ENCODE measurements at regions not wholly inside any gene's neighbourhood (a gene's known extent, or its start where the extent isn't known, plus 50 kb on each side); places are given as distances from the start of the nearest gene placed in this dataset.

- H3K4me3 ChIP-seq (ENCODE audit: low read depth in 1 of 3, low read length in 3 of 3) = no peak overlapping the region
- no peak for TF ChIP-seq FOXA1 (IDR thresholded peaks at IDR 0.05)
- no peak for TF ChIP-seq ZBTB33 (IDR thresholded peaks at IDR 0.05)
- TF ChIP-seq RXRA (IDR thresholded peaks at IDR 0.05) = no peak
- no peak for TF ChIP-seq YY1 (IDR thresholded peaks at IDR 0.05)
- no peaks in the 10 kb centered on the region for H3K4me1 ChIP-seq (ENCODE audit: control insufficient read depth in 4 of 4, insufficient read depth in 4 of 4, low read length in 3 of 4)
- no peak overlapping the region for H3K27ac ChIP-seq (ENCODE audit: low read depth in 1 of 2, low read length in 2 of 2)
- no peaks in the 10 kb centered on the region for H3K27me3 ChIP-seq (ENCODE audit: control insufficient read depth in 4 of 4, insufficient read depth in 4 of 4, low read length in 3 of 4)
- H3K9me3 ChIP-seq (ENCODE audit: control insufficient read depth in 4 of 4, low read length in 3 of 4) = no peaks in the 10 kb centered on the region
- no peak for DNase-seq (ENCODE audit: low spot score)
- H3K9ac ChIP-seq (ENCODE audit: low read depth in 1 of 2, low read length in 2 of 2) = no peak overlapping the region
- 95% methylated on average over 3 of the region's 3 CpGs for WGBS
- no peaks in the 10 kb centered on the region for H3K36me3 ChIP-seq (ENCODE audit: control insufficient read depth in 4 of 4, insufficient read depth in 3 of 4, low read depth in 1 of 4, low read length in 3 of 4)
Observed at GRCh38 chr7:41147606-41148485, 555.0 kb downstream of the INHBA start.

- WGBS = 94% methylated on average over 3 of the region's 3 CpGs
- no peaks in the 10 kb centered on the region for H3K4me1 ChIP-seq (ENCODE audit: control insufficient read depth in 4 of 4, insufficient read depth in 4 of 4, low read length in 3 of 4)
- no peaks in the 10 kb centered on the region for H3K9me3 ChIP-seq (ENCODE audit: control insufficient read depth in 4 of 4, low read length in 3 of 4)
- no peak overlapping the region for H3K4me3 ChIP-seq (ENCODE audit: low read depth in 1 of 3, low read length in 3 of 3)
- no peaks in the 10 kb centered on the region for H3K27me3 ChIP-seq (ENCODE audit: control insufficient read depth in 4 of 4, insufficient read depth in 4 of 4, low read length in 3 of 4)
- no peak overlapping the region for H3K27ac ChIP-seq (ENCODE audit: low read depth in 1 of 2, low read length in 2 of 2)
- TF ChIP-seq RAD21 (IDR thresholded peaks at IDR 0.05) = no peak
- TF ChIP-seq TAF1 (conservative IDR thresholded peaks at IDR 0.05) = no peak
- no peak for TF ChIP-seq FOXA1 (IDR thresholded peaks at IDR 0.05)
- no peak for TF ChIP-seq MAX (IDR thresholded peaks at IDR 0.05)
- TF ChIP-seq CTCF (IDR thresholded peaks at IDR 0.05; ENCODE audit: low read depth, low read length, missing input control) = no peak
- TF ChIP-seq ATF3 (IDR thresholded peaks at IDR 0.05) = no peak
- TF ChIP-seq GABPA (IDR thresholded peaks at IDR 0.05 in 1 of 2, conservative IDR thresholded peaks at IDR 0.05 in 1 of 2) = no peak
- TF ChIP-seq HNF4A (conservative IDR thresholded peaks at IDR 0.05) = no peak
- TF ChIP-seq REST (IDR thresholded peaks at IDR 0.05) = no peak
- no peak for TF ChIP-seq RXRA (IDR thresholded peaks at IDR 0.05)
- no peak for TF ChIP-seq SP1 (IDR thresholded peaks at IDR 0.05)
- no peak for TF ChIP-seq EGR1 (IDR thresholded peaks at IDR 0.05; ENCODE audit: low read depth in 2 of 2)
- no peak for TF ChIP-seq HNF4G (IDR thresholded peaks at IDR 0.05)
- TF ChIP-seq JUND (IDR thresholded peaks at IDR 0.05) = no peak
- TF ChIP-seq ZBTB33 (IDR thresholded peaks at IDR 0.05) = no peak
- no peak for DNase-seq (ENCODE audit: low spot score)
- H3K9ac ChIP-seq (ENCODE audit: low read depth in 1 of 2, low read length in 2 of 2) = no peak overlapping the region
- H3K36me3 ChIP-seq (ENCODE audit: control insufficient read depth in 4 of 4, insufficient read depth in 3 of 4, low read depth in 1 of 4, low read length in 3 of 4) = no peaks in the 10 kb centered on the region
Observed at GRCh38 chr7:41146429-41146828, 556.5 kb downstream of the INHBA start.

All from liver (tissue), 8 donors.